OCI-LY3 (cell line): ENCODE measurements at regions not wholly inside any gene's neighbourhood (a gene's known extent, or its start where the extent isn't known, plus 50 kb on each side); places are given as distances from the start of the nearest gene placed in this dataset.

Source experiments
- H2AFZ ChIP-seq: fragments of 200-600, 300-600 bp; shearing (Covaris generic); 2 replicates; pipeline ENCODE4 v1.6.0; 2014; ENCODE audit warnings: antibody characterized with exemption, low read depth, low read length
- H3K27ac ChIP-seq: fragments of 200-600, 300-600 bp; sonication (generic); 2 replicates; pipeline ENCODE4 v1.5.1; 2014; ENCODE audit warnings: mild to moderate bottlenecking, low read length, moderate library complexity, mixed read lengths
- H3K27me3 ChIP-seq: fragments of 200-600, 300-600 bp; sonication (generic); 2 replicates; pipeline ENCODE4 v1.6.1; 2014; ENCODE audit warnings: low read depth, low read length, mixed read lengths
- H3K36me3 ChIP-seq: fragments of 200-600, 300-600 bp; sonication (generic); replicated peaks from 2 replicates; pipeline ENCODE3; 2014; ENCODE audit warnings: low read depth, low read length, mixed read lengths
- H3K4me1 ChIP-seq: fragments of 300-600, 200-600 bp; sonication (generic); 2 replicates; pipeline ENCODE4 v1.6.1; 2014; ENCODE audit warnings: low read length, mixed read lengths
- H3K4me2 ChIP-seq: fragments of 200-600, 300-600 bp; sonication (generic); 2 replicates; pipeline ENCODE4 v1.6.1; 2014; ENCODE audit warnings: low read length, mixed read lengths
- H3K4me3 ChIP-seq: fragments of 300-600, 200-600 bp; sonication (generic); 2 replicates; pipeline ENCODE4 v1.5.1; 2014; ENCODE audit warnings: antibody characterized with exemption, mild to moderate bottlenecking, low read length, moderate library complexity
- H3K79me2 ChIP-seq: fragments of 300-600, 200-600 bp; shearing (Covaris generic); 2 replicates; pipeline ENCODE4 v1.6.1; 2014; ENCODE audit warnings: mild to moderate bottlenecking, low read length, mixed read lengths
- H3K9ac ChIP-seq: fragments of 300-600, 200-600 bp; shearing (Covaris generic); 2 replicates; pipeline ENCODE4 v1.6.0; 2014; ENCODE audit warnings: mild to moderate bottlenecking, low read length, moderate library complexity
- H3K9me3 ChIP-seq: fragments of 200-600, 300-600 bp; shearing (Covaris generic); 2 replicates; pipeline ENCODE4 v1.6.1; 2014; ENCODE audit warnings: low read length, mixed read lengths; ENCODE audit not compliant: insufficient read depth
- H4K20me1 ChIP-seq: fragments of 200-600, 300-600 bp; sonication (generic); 2 replicates; pipeline ENCODE4 v1.6.1; 2016; ENCODE audit warnings: low read length, mixed read lengths; ENCODE audit not compliant: insufficient read depth
- EZH2phosphoT487 ChIP-seq: fragments of 200-600 bp; shearing (Covaris generic); IDR thresholded peaks from 2 replicates; pipeline ENCODE4 v1.6.1; 2018; ENCODE audit warnings: antibody characterized with exemption, mixed run types, low read depth
- TF ChIP-seq, protein P1 (sequence below): fragments of 200-600, 300-600 bp; sonication (generic); IDR thresholded peaks from 2 replicates; pipeline ENCODE4 v1.5.1; 2014; ENCODE audit warnings: antibody characterized with exemption, low read length, low read depth

GRCh38 chr13:58633226-58633625 lies 1001.7 kb downstream of the PCDH17 start:
- no peak overlapping the region for H3K9ac ChIP-seq
- H3K36me3 ChIP-seq: no peaks in the 10 kb centered on the region
- H2AFZ ChIP-seq: no peak overlapping the region
- H3K4me1 ChIP-seq: no peaks in the 10 kb centered on the region
- TF ChIP-seq, protein P1, sequence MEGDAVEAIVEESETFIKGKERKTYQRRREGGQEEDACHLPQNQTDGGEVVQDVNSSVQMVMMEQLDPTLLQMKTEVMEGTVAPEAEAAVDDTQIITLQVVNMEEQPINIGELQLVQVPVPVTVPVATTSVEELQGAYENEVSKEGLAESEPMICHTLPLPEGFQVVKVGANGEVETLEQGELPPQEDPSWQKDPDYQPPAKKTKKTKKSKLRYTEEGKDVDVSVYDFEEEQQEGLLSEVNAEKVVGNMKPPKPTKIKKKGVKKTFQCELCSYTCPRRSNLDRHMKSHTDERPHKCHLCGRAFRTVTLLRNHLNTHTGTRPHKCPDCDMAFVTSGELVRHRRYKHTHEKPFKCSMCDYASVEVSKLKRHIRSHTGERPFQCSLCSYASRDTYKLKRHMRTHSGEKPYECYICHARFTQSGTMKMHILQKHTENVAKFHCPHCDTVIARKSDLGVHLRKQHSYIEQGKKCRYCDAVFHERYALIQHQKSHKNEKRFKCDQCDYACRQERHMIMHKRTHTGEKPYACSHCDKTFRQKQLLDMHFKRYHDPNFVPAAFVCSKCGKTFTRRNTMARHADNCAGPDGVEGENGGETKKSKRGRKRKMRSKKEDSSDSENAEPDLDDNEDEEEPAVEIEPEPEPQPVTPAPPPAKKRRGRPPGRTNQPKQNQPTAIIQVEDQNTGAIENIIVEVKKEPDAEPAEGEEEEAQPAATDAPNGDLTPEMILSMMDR: no peak
- no peak for TF ChIP-seq EZH2phosphoT487
- H3K4me2 ChIP-seq: no peak overlapping the region
- no peak overlapping the region for H3K4me3 ChIP-seq
- H4K20me1 ChIP-seq: no peaks in the 10 kb centered on the region
- H3K9me3 ChIP-seq: peaks cover 1% of the 10 kb centered on the region; the same call in 1 of the 2 replicates
- H3K27ac ChIP-seq: no peak overlapping the region
- no peaks in the 10 kb centered on the region for H3K27me3 ChIP-seq
- H3K79me2 ChIP-seq: no peaks in the 10 kb centered on the region

DNA sequence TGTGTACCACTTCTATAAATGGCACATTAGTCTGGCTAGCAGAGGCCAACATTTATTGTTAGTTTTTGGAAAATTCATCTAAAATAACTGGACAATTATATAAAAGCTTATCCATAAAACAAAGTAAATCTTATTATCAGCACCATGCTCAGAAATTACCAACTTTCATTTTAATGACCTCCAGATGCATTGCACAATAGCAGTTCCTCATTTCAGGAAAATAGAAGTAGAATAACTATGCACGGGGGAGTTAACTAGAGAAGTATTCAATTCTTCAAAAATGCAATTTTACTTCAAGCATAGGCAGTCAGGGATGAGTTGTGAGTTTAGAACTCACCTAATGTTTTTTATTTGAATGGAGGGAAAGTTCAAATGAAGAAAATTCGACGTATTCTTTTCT lies 1023.5 kb downstream of the PCDH17 start:
- Histone ChIP-seq H2AFZ (no peak overlapping the region), H3K27ac (no peak overlapping the region)

GRCh38 chr13:58660826-58661225 lies 1029.3 kb downstream of the PCDH17 start:
- TF ChIP-seq, protein P1: no peak
- Histone ChIP-seq H3K27me3 (no peaks in the 10 kb centered on the region), H3K79me2 (no peaks in the 10 kb centered on the region)

More for the DNA sequence above, 1023.5 kb downstream of the PCDH17 start:
- Histone ChIP-seq H3K9me3 (no peaks in the 10 kb centered on the region), H3K4me3 (no peak overlapping the region), H3K79me2 (no peaks in the 10 kb centered on the region), H4K20me1 (no peaks in the 10 kb centered on the region), H3K4me2 (no peak overlapping the region), H3K36me3 (no peaks in the 10 kb centered on the region), H3K4me1 (no peaks in the 10 kb centered on the region), H3K9ac (no peak overlapping the region), H3K27me3 (no peaks in the 10 kb centered on the region)
- TF ChIP-seq, protein P1: no peak
- TF ChIP-seq EZH2phosphoT487: no peak

GRCh38 chr13:58666331-58666730 lies 1034.8 kb downstream of the PCDH17 start:
- Histone ChIP-seq H3K27me3 (no peaks in the 10 kb centered on the region), H3K36me3 (no peaks in the 10 kb centered on the region), H3K4me1 (peaks cover 7% of the 10 kb centered on the region; the same call in 1 of the 2 replicates), H3K9me3 (no peaks in the 10 kb centered on the region), H4K20me1 (no peaks in the 10 kb centered on the region), H3K27ac (no peak overlapping the region), H3K4me2 (no peak overlapping the region), H3K9ac (no peak overlapping the region), H3K79me2 (no peaks in the 10 kb centered on the region), H2AFZ (no peak overlapping the region), H3K4me3 (no peak overlapping the region)
- TF ChIP-seq, protein P1: no peak
- TF ChIP-seq EZH2phosphoT487: no peak

More at GRCh38 chr13:58660826-58661225, 1029.3 kb downstream of the PCDH17 start:
- no peak overlapping the region for H2AFZ ChIP-seq
- no peak overlapping the region for H3K27ac ChIP-seq
- no peaks in the 10 kb centered on the region for H4K20me1 ChIP-seq
- H3K36me3 ChIP-seq: no peaks in the 10 kb centered on the region
- no peaks in the 10 kb centered on the region for H3K4me1 ChIP-seq
- H3K9me3 ChIP-seq: no peaks in the 10 kb centered on the region
- H3K4me3 ChIP-seq: no peak overlapping the region
- H3K4me2 ChIP-seq: no peak overlapping the region
- no peak overlapping the region for H3K9ac ChIP-seq
